Astrocyte (in vitro differentiated cells and primary cell): ENCODE measurements at regions not wholly inside any gene's neighbourhood (a gene's known extent, or its start where the extent isn't known, plus 50 kb on each side); places are given as distances from the start of the nearest gene placed in this dataset.

Experiments
- DNase-seq: peaks from one replicate; pipeline ENCODE4 v3.0.0-alpha.2; 2010; ENCODE audit warnings: low read depth
- FAIRE-seq: peaks from 2 replicates; lab custom pipeline; 2011; peaks lifted over from hg19 to GRCh38; lab: Jason Lieb, UNC
- H2AFZ ChIP-seq: 2 replicates; pipeline ENCODE4 v1.6.0; 2012; ENCODE audit warnings: low read depth, low read length, inconsistent platforms
- H3K27ac ChIP-seq: 2 replicates; pipeline ENCODE4 v1.5.1; 2011; ENCODE audit warnings: low read depth, low read length, inconsistent platforms
- H3K27me3 ChIP-seq: 2 replicates; pipeline ENCODE4 v1.6.0; 2011; ENCODE audit warnings: low read length, inconsistent platforms; ENCODE audit not compliant: insufficient read depth
- H3K36me3 ChIP-seq: 2 replicates; pipeline ENCODE4 v1.5.1; 2011; ENCODE audit warnings: low read length, inconsistent platforms; ENCODE audit not compliant: insufficient read depth
- H3K4me1 ChIP-seq: 2 replicates; pipeline ENCODE4 v1.5.1; 2011; ENCODE audit warnings: low read length, inconsistent platforms; ENCODE audit not compliant: insufficient read depth
- H3K4me2 ChIP-seq: 2 replicates; pipeline ENCODE4 v1.6.0; 2012; ENCODE audit warnings: low read length, inconsistent platforms
- H3K4me3 ChIP-seq: 2 replicates; pipeline ENCODE4 v1.5.1; 2011; ENCODE audit warnings: low read depth, mild to moderate bottlenecking, low read length, inconsistent platforms; ENCODE audit not compliant: insufficient read depth
- H3K79me2 ChIP-seq: 2 replicates; pipeline ENCODE4 v1.6.0; 2012; ENCODE audit warnings: mild to moderate bottlenecking, low read length, inconsistent platforms; ENCODE audit not compliant: insufficient read depth
- H3K9ac ChIP-seq: 2 replicates; pipeline ENCODE4 v1.6.0; 2012; ENCODE audit warnings: mild to moderate bottlenecking, low read length, inconsistent platforms
- H3K9me3 ChIP-seq: 2 replicates; pipeline ENCODE4 v1.5.1; 2012; ENCODE audit warnings: low read depth, mild to moderate bottlenecking, low read length, inconsistent platforms; ENCODE audit not compliant: insufficient read depth
- H4K20me1 ChIP-seq: 2 replicates; pipeline ENCODE4 v1.6.0; 2012; ENCODE audit warnings: low read length, inconsistent platforms; ENCODE audit not compliant: insufficient read depth
- H3K27ac Mint-ChIP-seq: one replicate; pipeline ENCODE4 v1.8.0; 2021; ENCODE audit warnings: mild to moderate bottlenecking, mixed read lengths; ENCODE audit not compliant: unreplicated experiment
- H3K27me3 Mint-ChIP-seq: one replicate; pipeline ENCODE4 v1.8.0; 2021; ENCODE audit warnings: low read depth, mixed read lengths; ENCODE audit not compliant: unreplicated experiment
- H3K36me3 Mint-ChIP-seq: one replicate; pipeline ENCODE4 v1.8.0; 2021; ENCODE audit warnings: low read depth, mixed read lengths; ENCODE audit not compliant: unreplicated experiment
- H3K4me1 Mint-ChIP-seq: one replicate; pipeline ENCODE4 v1.8.0; 2021; ENCODE audit warnings: low read depth, mixed read lengths; ENCODE audit not compliant: unreplicated experiment
- H3K4me3 Mint-ChIP-seq: one replicate; pipeline ENCODE4 v1.8.0; 2021; ENCODE audit warnings: mild to moderate bottlenecking, moderate library complexity, mixed read lengths; ENCODE audit not compliant: unreplicated experiment
- H3K9me3 Mint-ChIP-seq: one replicate; pipeline ENCODE4 v1.8.0; 2021; ENCODE audit warnings: mild to moderate bottlenecking, mixed read lengths; ENCODE audit not compliant: unreplicated experiment
- CTCF ChIP-seq: IDR thresholded peaks from 2 replicates; pipeline ENCODE4 v1.5.1; 2011; ENCODE audit warnings: low read depth, mild to moderate bottlenecking, inconsistent platforms, low read length, moderate library complexity; ENCODE audit not compliant: insufficient read depth
- EZH2 ChIP-seq: IDR thresholded peaks from 2 replicates; pipeline ENCODE4 v1.6.1; 2012; ENCODE audit warnings: mild to moderate bottlenecking, low read length, inconsistent platforms; ENCODE audit not compliant: insufficient read depth

GRCh38 chr2:238719641-238720040 is 128.2 kb upstream of the TWIST2 start:
- Mint-ChIP-seq H3K36me3 (no peaks in the 10 kb centered on the region), H3K4me3 (no peak overlapping the region), H3K4me1 (no peaks in the 10 kb centered on the region), H3K27ac (no peak overlapping the region), H3K9me3 (no peaks in the 10 kb centered on the region), H3K27me3 (peaks cover 14% of the 10 kb centered on the region)
- Histone ChIP-seq H3K9me3 (no peaks in the 10 kb centered on the region), H3K36me3 (no peaks in the 10 kb centered on the region), H4K20me1 (no peaks in the 10 kb centered on the region), H3K4me1 (no peaks in the 10 kb centered on the region), H2AFZ (no peak overlapping the region), H3K79me2 (no peaks in the 10 kb centered on the region), H3K27ac (no peak overlapping the region), H3K4me2 (no peak overlapping the region), H3K27me3 (peaks cover 3% of the 10 kb centered on the region), H3K4me3 (no peak overlapping the region), H3K9ac (no peak overlapping the region)
- no peak for DNase-seq
- TF ChIP-seq EZH2 (no peak), CTCF (no peak)
- no peak for FAIRE-seq

- Histone ChIP-seq H3K79me2 (no peaks in the 10 kb centered on the region), H2AFZ (no peak overlapping the region), H3K4me2 (no peak overlapping the region), H3K4me1 (no peaks in the 10 kb centered on the region), H3K9me3 (no peaks in the 10 kb centered on the region), H3K36me3 (no peaks in the 10 kb centered on the region), H3K27me3 (peaks cover 3% of the 10 kb centered on the region), H3K9ac (no peak overlapping the region), H3K27ac (no peak overlapping the region), H4K20me1 (no peaks in the 10 kb centered on the region), H3K4me3 (no peak overlapping the region)
- TF ChIP-seq CTCF: peak; percentile 42
- no peak for TF ChIP-seq EZH2
- FAIRE-seq (no peak), DNase-seq (no peak)
- Mint-ChIP-seq H3K9me3 (no peaks in the 10 kb centered on the region), H3K36me3 (no peaks in the 10 kb centered on the region), H3K4me1 (no peaks in the 10 kb centered on the region), H3K27me3 (peaks cover 14% of the 10 kb centered on the region), H3K4me3 (no peak overlapping the region), H3K27ac (no peak overlapping the region)
Observed at GRCh38 chr2:238720232-238720672, 127.6 kb upstream of the TWIST2 start.

GRCh38 chr2:238722181-238722580 is 125.7 kb upstream of the TWIST2 start:
- Mint-ChIP-seq H3K36me3 (no peaks in the 10 kb centered on the region), H3K4me3 (no peak overlapping the region), H3K9me3 (no peaks in the 10 kb centered on the region), H3K27me3 (peaks cover 18% of the 10 kb centered on the region), H3K4me1 (no peaks in the 10 kb centered on the region), H3K27ac (no peak overlapping the region)
- no peak overlapping the region for H3K27ac ChIP-seq
- H3K4me2 ChIP-seq: no peak overlapping the region
- FAIRE-seq (no peak), DNase-seq (no peak)
- H4K20me1 ChIP-seq: no peaks in the 10 kb centered on the region
- H3K27me3 ChIP-seq: peaks cover 3% of the 10 kb centered on the region
- no peak overlapping the region for H3K4me3 ChIP-seq
- no peak overlapping the region for H3K9ac ChIP-seq
- no peaks in the 10 kb centered on the region for H3K4me1 ChIP-seq
- H3K9me3 ChIP-seq: no peaks in the 10 kb centered on the region
- no peak for TF ChIP-seq EZH2
- no peak for TF ChIP-seq CTCF
- no peaks in the 10 kb centered on the region for H3K79me2 ChIP-seq
- no peaks in the 10 kb centered on the region for H3K36me3 ChIP-seq
- no peak overlapping the region for H2AFZ ChIP-seq
